ENCODE measurements at regions not wholly inside any gene's neighbourhood (a gene's known extent, or its start where the extent isn't known, plus 50 kb on each side); places are given as distances from the start of the nearest gene placed in this dataset.

GRCh38 chr1:157376681-157377080 lies 175.6 kb downstream of the FCRL5 start:
- no CpG with 5 or more reads among the region's 2 CpGs for WGBS, 2 experiments (ENCODE audit: extremely low coverage in 2 of 2, insufficient read length in 1 of 2)
- H4K20me1 ChIP-seq (ENCODE audit: insufficient read depth, low read length), result no peaks in the 10 kb centered on the region
- in situ Hi-C loops (cut with MboI; ENCODE audit: low sequenced_read_pairs), result no loop called here

More at GRCh38 chr1:157376681-157377080, 175.6 kb downstream of the FCRL5 start:
- Histone ChIP-seq H2BK15ac (ENCODE audit: low read depth, low read length) (no peak overlapping the region), H4K8ac (ENCODE audit: low read depth in 2 of 2, low read length in 2 of 2) (no peak overlapping the region), H3K56ac (ENCODE audit: extremely low read depth, insufficient read depth, low read length) (no peak overlapping the region), H3K18ac (ENCODE audit: low read depth, low read length) (no peak overlapping the region), H3K79me1 (ENCODE audit: low read depth in 1 of 2, low read length in 2 of 2) (no peaks in the 10 kb centered on the region), H3K9ac (ENCODE audit: low read depth, low read length) (no peak overlapping the region), H2AK5ac (ENCODE audit: low read depth, low read length) (no peak overlapping the region), H3K14ac (replicated peaks; ENCODE audit: low read depth, low read length) (no peak overlapping the region), H2BK20ac (ENCODE audit: low read depth, low read length) (no peak overlapping the region), H3K9me1 (ENCODE audit: insufficient read depth, low read length) (no peaks in the 10 kb centered on the region), H3K4me1 (ENCODE audit: control insufficient read depth, insufficient read depth, low read length) (no peaks in the 10 kb centered on the region), H4K91ac (ENCODE audit: insufficient read depth, low read depth, low read length) (no peak overlapping the region), H2AFZ (replicated peaks; ENCODE audit: low read length, poor library complexity) (no peak overlapping the region), H3K36me3 (ENCODE audit: control insufficient read depth, insufficient read depth, low read length) (no peaks in the 10 kb centered on the region), H3K27ac (ENCODE audit: insufficient read depth, low read length) (no peak overlapping the region), H3K4me2 (ENCODE audit: low read depth, low read length) (no peak overlapping the region), H3K4ac (ENCODE audit: low read depth, low read length) (no peak overlapping the region), H3K27me3 (ENCODE audit: control insufficient read depth, insufficient read depth, low read length) (peaks cover 7% of the 10 kb centered on the region), H2BK5ac (ENCODE audit: low read depth, low read length, poor library complexity, severe bottlenecking) (no peak overlapping the region), H3K23ac (ENCODE audit: low read depth, low read length) (no peak overlapping the region), H4K5ac (ENCODE audit: low read depth, low read length) (no peak overlapping the region), H2AK9ac (replicated peaks; ENCODE audit: low read depth, low read length, poor library complexity) (no peak overlapping the region), H3K4me3 (ENCODE audit: insufficient read depth, low read depth, low read length) (no peak overlapping the region), H2BK120ac (ENCODE audit: low read depth, low read length) (no peak overlapping the region), H3K9me3 (ENCODE audit: control insufficient read depth, insufficient read depth, low read length) (no peaks in the 10 kb centered on the region)
- TF ChIP-seq RAD21 (IDR thresholded peaks at IDR 0.05; ENCODE audit: low read length) (no peak), USF2 (IDR thresholded peaks at IDR 0.05; ENCODE audit: low read depth, low read length) (no peak), RCOR1 (IDR thresholded peaks at IDR 0.05; ENCODE audit: insufficient replicate concordance, low read length) (no peak), CTCF (conservative IDR thresholded peaks at IDR 0.05; ENCODE audit: low read depth, low read length) (no peak), BHLHE40 (IDR thresholded peaks at IDR 0.05; ENCODE audit: low read depth, low read length) (no peak), SMC3 (IDR thresholded peaks at IDR 0.05; ENCODE audit: low read depth, low read length) (no peak), POLR2A (IDR thresholded peaks at IDR 0.05; ENCODE audit: low read depth, low read length) (no peak), CEBPB (IDR thresholded peaks at IDR 0.05; ENCODE audit: low read depth, low read length) (no peak), RFX5 (IDR thresholded peaks at IDR 0.05; ENCODE audit: low read depth, low read length) (no peak), NFE2L2 (IDR thresholded peaks at IDR 0.05; ENCODE audit: low read depth, low read length) (no peak), ELK1 (IDR thresholded peaks at IDR 0.05; ENCODE audit: borderline replicate concordance, low read depth, low read length) (no peak), FOS (IDR thresholded peaks at IDR 0.05; ENCODE audit: low read depth, low read length) (no peak), MAZ (IDR thresholded peaks at IDR 0.05; ENCODE audit: borderline replicate concordance, low read depth, low read length) (no peak), MAFK (IDR thresholded peaks at IDR 0.05; ENCODE audit: low read depth, low read length) (no peak), CHD1 (IDR thresholded peaks at IDR 0.05; ENCODE audit: low read depth, low read length) (no peak), MXI1 (IDR thresholded peaks at IDR 0.05; ENCODE audit: borderline replicate concordance, low read depth, low read length) (no peak)
- ATAC-seq (ENCODE audit: low read depth) (no peak), DNase-seq (no peak)
- CTCF ChIA-PET, result no interaction called here
- intact Hi-C loops (cut with micrococcal nuclease), result loop anchor here (1.0 kb wide), 1 partner anchor 114 kb away; no protein-coding TSS in a partner anchor
- BruUV-seq (replicated peaks), result no TSS peak
- dilution Hi-C loops (cut with HindIII; ENCODE audit: low sequenced_read_pairs, unreplicated experiment), result no loop called here
- POLR2A ChIA-PET (ENCODE audit: unreplicated experiment), result no interaction called here
